NT2/D1 (cell line): ENCODE measurements at regions not wholly inside any gene's neighbourhood (a gene's known extent, or its start where the extent isn't known, plus 50 kb on each side); places are given as distances from the start of the nearest gene placed in this dataset.
"Not testable (repeated sequence)": the region's sequence is repeated elsewhere in the genome, so short reads cannot be mapped to it uniquely, and the experiment has no call there.

Source experiments
- DNase-seq: peaks from one replicate; pipeline ENCODE4 v3.0.0-alpha.2; 2011; ENCODE audit warnings: low read depth, low spot score
- H3K27me3 ChIP-seq: 2 replicates; pipeline ENCODE4 v1.6.0; 2011; ENCODE audit warnings: mild to moderate bottlenecking; ENCODE audit not compliant: insufficient read length, insufficient read depth
- H3K36me3 ChIP-seq: 2 replicates; pipeline ENCODE4 v1.6.1; 2011; ENCODE audit warnings: mild to moderate bottlenecking, low read length, mixed read lengths; ENCODE audit not compliant: insufficient read depth, insufficient read length
- H3K4me1 ChIP-seq: 2 replicates; pipeline ENCODE4 v1.5.1; 2011; ENCODE audit not compliant: insufficient read depth, insufficient read length
- H3K4me3 ChIP-seq: 2 replicates; pipeline ENCODE4 v1.5.1; 2011; ENCODE audit warnings: low read depth; ENCODE audit not compliant: insufficient read length
- H3K9ac ChIP-seq: 2 replicates; pipeline ENCODE4 v1.6.0; 2011; ENCODE audit warnings: low read depth; ENCODE audit not compliant: insufficient read length
- H3K9me3 ChIP-seq: 2 replicates; pipeline ENCODE4 v1.5.1; 2011; ENCODE audit warnings: mild to moderate bottlenecking, low read length; ENCODE audit not compliant: insufficient read depth
- SUZ12 ChIP-seq: IDR thresholded peaks from 2 replicates; pipeline ENCODE4 v1.6.1; 2011; ENCODE audit not compliant: insufficient read length, insufficient read depth; ENCODE audit errors: extremely low read depth
- YY1 ChIP-seq: IDR thresholded peaks from 2 replicates; pipeline ENCODE4 v1.6.1; 2011; ENCODE audit not compliant: insufficient read length, insufficient read depth
- ZNF274 ChIP-seq: IDR thresholded peaks from 2 replicates; pipeline ENCODE4 v1.6.1; 2011; ENCODE audit warnings: mild to moderate bottlenecking, low read depth, low read length

- Histone ChIP-seq H3K9me3 (no peaks in the 10 kb centered on the region), H3K4me1 (peaks cover 9% of the 10 kb centered on the region), H3K9ac (no peak overlapping the region), H3K27me3 (no peaks in the 10 kb centered on the region), H3K4me3 (no peak overlapping the region), H3K36me3 (no peaks in the 10 kb centered on the region)
- TF ChIP-seq ZNF274 (no peak), YY1 (no peak), SUZ12 (no peak)
- no peak for DNase-seq
These were observed 82.7 kb downstream of the ZFP36L2 start for GRCh38 chr2:43143756-43144155.

GRCh38 chr2:43142921-43143438 is 83.4 kb downstream of the ZFP36L2 start:
- no peak overlapping the region for H3K4me3 ChIP-seq
- TF ChIP-seq ZNF274 (no peak), SUZ12 (no peak), YY1 (no peak)
- H3K9me3 ChIP-seq, result no peaks in the 10 kb centered on the region
- H3K36me3 ChIP-seq, result no peaks in the 10 kb centered on the region
- H3K9ac ChIP-seq, result no peak overlapping the region
- no peak for DNase-seq
- no peaks in the 10 kb centered on the region for H3K27me3 ChIP-seq
- H3K4me1 ChIP-seq, result peaks cover 9% of the 10 kb centered on the region

- not testable (repeated sequence) for H3K27me3 ChIP-seq, H3K9ac ChIP-seq, H3K9me3 ChIP-seq, H3K4me1 ChIP-seq, H3K36me3 ChIP-seq, H3K4me3 ChIP-seq, DNase-seq
These were observed 84.7 kb downstream of the ZFP36L2 start for GRCh38 chr2:43141636-43142151.

GRCh38 chr2:43139996-43140621 is 86.3 kb downstream of the ZFP36L2 start:
- no peaks in the 10 kb centered on the region for H3K27me3 ChIP-seq
- DNase-seq, result no peak
- H3K4me3 ChIP-seq, result no peak overlapping the region
- no peaks in the 10 kb centered on the region for H3K9me3 ChIP-seq
- no peaks in the 10 kb centered on the region for H3K36me3 ChIP-seq
- no peak for TF ChIP-seq ZNF274
- TF ChIP-seq SUZ12, result no peak
- TF ChIP-seq YY1, result no peak
- H3K4me1 ChIP-seq, result peaks cover 3% of the 10 kb centered on the region
- no peak overlapping the region for H3K9ac ChIP-seq

GRCh38 chr2:43139501-43139900 is 86.9 kb downstream of the ZFP36L2 start:
- H3K4me1 ChIP-seq, result peaks cover 3% of the 10 kb centered on the region
- H3K27me3 ChIP-seq, result no peaks in the 10 kb centered on the region
- TF ChIP-seq YY1 (no peak), SUZ12 (no peak), ZNF274 (no peak)
- no peak overlapping the region for H3K4me3 ChIP-seq
- no peak overlapping the region for H3K9ac ChIP-seq
- H3K9me3 ChIP-seq, result no peaks in the 10 kb centered on the region
- DNase-seq, result no peak
- H3K36me3 ChIP-seq, result no peaks in the 10 kb centered on the region

- no peak overlapping the region for H3K9ac ChIP-seq
- H3K9me3 ChIP-seq, result no peaks in the 10 kb centered on the region
- TF ChIP-seq SUZ12 (no peak), ZNF274 (no peak), YY1 (no peak)
- no peak overlapping the region for H3K4me3 ChIP-seq
- no peaks in the 10 kb centered on the region for H3K27me3 ChIP-seq
- no peak for DNase-seq
- H3K36me3 ChIP-seq, result no peaks in the 10 kb centered on the region
- H3K4me1 ChIP-seq, result peaks cover 5% of the 10 kb centered on the region
These were observed 88.0 kb downstream of the ZFP36L2 start for GRCh38 chr2:43138441-43138840.

- no peak for TF ChIP-seq SUZ12
- no peak for TF ChIP-seq YY1
- no peak for TF ChIP-seq ZNF274
- Histone ChIP-seq H3K9me3 (no peaks in the 10 kb centered on the region), H3K27me3 (no peaks in the 10 kb centered on the region), H3K4me1 (peaks cover 7% of the 10 kb centered on the region), H3K36me3 (no peaks in the 10 kb centered on the region), H3K4me3 (no peak overlapping the region), H3K9ac (no peak overlapping the region)
- no peak for DNase-seq
These were observed 89.5 kb downstream of the ZFP36L2 start for GRCh38 chr2:43136876-43137275.
